Loucy (cell line): ENCODE measurements at regions not wholly inside any gene's neighbourhood (a gene's known extent, or its start where the extent isn't known, plus 50 kb on each side); places are given as distances from the start of the nearest gene placed in this dataset.
A peak's percentile ranks its signal among the peaks of the same experiment; 100 is the strongest.

ENCODE experiments used
- H2AFZ ChIP-seq: fragments of 200-600 bp; sonication (generic); 2 replicates; pipeline ENCODE4 v1.6.0; 2016; ENCODE audit warnings: antibody characterized with exemption, mild to moderate bottlenecking, low read length, moderate library complexity
- H3F3A ChIP-seq: fragments of 200-600 bp; 2 replicates; pipeline ENCODE4 v1.6.0; 2016; ENCODE audit warnings: antibody characterized with exemption, low read depth, mild to moderate bottlenecking
- H3K27me3 ChIP-seq: fragments of 200-600 bp; sonication (generic); 2 replicates; pipeline ENCODE4 v1.6.1; 2014; ENCODE audit warnings: low read length, mild to moderate bottlenecking; ENCODE audit not compliant: insufficient read depth, poor library complexity, severe bottlenecking
- H3K36me3 ChIP-seq: fragments of 200-600 bp; sonication (generic); 2 replicates; pipeline ENCODE4 v1.6.1; 2016; ENCODE audit warnings: low read length; ENCODE audit not compliant: insufficient read depth
- H3K4me1 ChIP-seq: fragments of 200-600 bp; sonication (generic); 2 replicates; pipeline ENCODE4 v1.5.1; 2014; ENCODE audit warnings: low read length, mild to moderate bottlenecking; ENCODE audit not compliant: insufficient read depth, poor library complexity, severe bottlenecking
- H3K4me2 ChIP-seq: fragments of 200-600 bp; sonication (generic); 2 replicates; pipeline ENCODE4 v1.6.0; 2014; ENCODE audit warnings: antibody characterized with exemption, low read length, low read depth, mild to moderate bottlenecking; ENCODE audit not compliant: poor library complexity, severe bottlenecking
- H3K4me3 ChIP-seq: fragments of 200-600 bp; sonication (generic); 2 replicates; pipeline ENCODE4 v1.5.1; 2014; ENCODE audit warnings: low read length, mild to moderate bottlenecking, mixed read lengths; ENCODE audit not compliant: poor library complexity, severe bottlenecking
- H3K79me2 ChIP-seq: fragments of 200-600 bp; sonication (generic); 2 replicates; pipeline ENCODE4 v1.6.1; 2014; ENCODE audit warnings: low read length; ENCODE audit not compliant: insufficient read depth
- H3K9ac ChIP-seq: fragments of 200-600 bp; sonication (generic); 2 replicates; pipeline ENCODE4 v1.6.0; 2014; ENCODE audit warnings: mild to moderate bottlenecking, low read depth, low read length, moderate library complexity; ENCODE audit not compliant: poor library complexity, severe bottlenecking
- H3K9me2 ChIP-seq: fragments of 200-600 bp; sonication (generic); replicated peaks from 2 replicates; pipeline ENCODE4 v1.6.1; 2016; ENCODE audit warnings: low read depth, low read length, mixed read lengths
- H3K9me3 ChIP-seq: fragments of 200-600 bp; sonication (generic); 2 replicates; pipeline ENCODE4 v1.6.1; 2014; ENCODE audit warnings: mild to moderate bottlenecking, antibody characterized with exemption, low read length, low read depth; ENCODE audit not compliant: insufficient read depth
- H4K20me1 ChIP-seq: fragments of 200-600 bp; sonication (generic); 2 replicates; pipeline ENCODE4 v1.6.0; 2014; ENCODE audit warnings: antibody characterized with exemption, low read length, mild to moderate bottlenecking; ENCODE audit not compliant: insufficient read depth, poor library complexity, severe bottlenecking
- EZH2phosphoT487 ChIP-seq: fragments of 200-600 bp; IDR thresholded peaks from 2 replicates; pipeline ENCODE4 v1.6.1; 2018; ENCODE audit warnings: antibody characterized with exemption, mild to moderate bottlenecking, moderate library complexity, borderline replicate concordance
- TF ChIP-seq, protein P1 (sequence below): fragments of 200-600 bp; sonication (generic); conservative IDR thresholded peaks from 2 replicates; pipeline ENCODE4 v1.5.1; 2014; ENCODE audit warnings: mild to moderate bottlenecking, antibody characterized with exemption, low read length

DNA sequence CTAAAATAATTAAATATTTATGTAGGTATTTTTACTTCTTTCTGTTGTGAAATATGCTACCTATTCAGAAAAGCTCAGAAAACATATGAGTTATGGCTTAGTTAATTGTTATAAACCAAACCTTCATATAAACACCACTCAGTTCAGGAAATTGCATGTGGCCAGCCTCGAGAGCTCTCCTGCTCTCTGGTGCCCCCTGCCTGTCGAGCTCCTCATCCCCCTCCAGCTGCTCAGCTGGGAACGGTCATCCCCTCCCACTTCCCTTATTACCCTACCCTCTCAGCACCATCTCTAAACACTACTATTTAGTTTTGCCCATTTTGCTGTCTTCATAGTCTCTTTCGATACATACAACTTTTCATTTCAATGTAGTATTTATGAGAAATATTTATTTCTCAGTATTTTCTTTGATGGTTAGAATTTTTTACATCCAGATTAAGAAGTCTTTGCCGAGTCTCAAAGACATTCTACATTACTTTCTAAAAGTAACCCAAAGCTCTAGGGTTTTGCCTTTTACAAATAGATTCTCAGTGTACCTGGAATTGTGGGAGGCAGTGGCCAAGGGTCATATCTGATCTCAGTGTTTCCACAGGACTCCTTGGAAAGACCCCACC is 51.2 kb upstream of the SEMA4D start:
- Histone ChIP-seq H3K79me2 (peaks cover 11% of the 10 kb centered on the region; the same call in 1 of the 2 replicates), H3K9me3 (peaks cover 11% of the 10 kb centered on the region), H3K27me3 (no peaks in the 10 kb centered on the region), H3K36me3 (no peaks in the 10 kb centered on the region), H2AFZ (no peak overlapping the region), H3K4me2 (peak overlapping the region; percentile 48), H3F3A (no peaks in the 10 kb centered on the region), H3K9ac (peak overlapping the region; percentile 33), H4K20me1 (no peaks in the 10 kb centered on the region), H3K4me1 (peaks cover 27% of the 10 kb centered on the region), H3K9me2 (no peaks in the 10 kb centered on the region), H3K4me3 (no peak overlapping the region)
- TF ChIP-seq, protein P1, sequence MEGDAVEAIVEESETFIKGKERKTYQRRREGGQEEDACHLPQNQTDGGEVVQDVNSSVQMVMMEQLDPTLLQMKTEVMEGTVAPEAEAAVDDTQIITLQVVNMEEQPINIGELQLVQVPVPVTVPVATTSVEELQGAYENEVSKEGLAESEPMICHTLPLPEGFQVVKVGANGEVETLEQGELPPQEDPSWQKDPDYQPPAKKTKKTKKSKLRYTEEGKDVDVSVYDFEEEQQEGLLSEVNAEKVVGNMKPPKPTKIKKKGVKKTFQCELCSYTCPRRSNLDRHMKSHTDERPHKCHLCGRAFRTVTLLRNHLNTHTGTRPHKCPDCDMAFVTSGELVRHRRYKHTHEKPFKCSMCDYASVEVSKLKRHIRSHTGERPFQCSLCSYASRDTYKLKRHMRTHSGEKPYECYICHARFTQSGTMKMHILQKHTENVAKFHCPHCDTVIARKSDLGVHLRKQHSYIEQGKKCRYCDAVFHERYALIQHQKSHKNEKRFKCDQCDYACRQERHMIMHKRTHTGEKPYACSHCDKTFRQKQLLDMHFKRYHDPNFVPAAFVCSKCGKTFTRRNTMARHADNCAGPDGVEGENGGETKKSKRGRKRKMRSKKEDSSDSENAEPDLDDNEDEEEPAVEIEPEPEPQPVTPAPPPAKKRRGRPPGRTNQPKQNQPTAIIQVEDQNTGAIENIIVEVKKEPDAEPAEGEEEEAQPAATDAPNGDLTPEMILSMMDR = peak; percentile 93
- TF ChIP-seq EZH2phosphoT487 = no peak

GRCh38 chr9:89548071-89548638 is 50.2 kb upstream of the SEMA4D start:
- no peak for TF ChIP-seq EZH2phosphoT487
- TF ChIP-seq, protein P1 = no peak
- H3K4me2 ChIP-seq = peak overlapping the region; percentile 48
- H4K20me1 ChIP-seq = no peaks in the 10 kb centered on the region
- H3K4me1 ChIP-seq = peaks cover 27% of the 10 kb centered on the region
- H2AFZ ChIP-seq = no peak overlapping the region
- peak overlapping the region; percentile 33 for H3K9ac ChIP-seq
- no peak overlapping the region for H3K4me3 ChIP-seq
- peaks cover 11% of the 10 kb centered on the region; the same call in 1 of the 2 replicates for H3K79me2 ChIP-seq
- no peaks in the 10 kb centered on the region for H3F3A ChIP-seq
- no peaks in the 10 kb centered on the region for H3K27me3 ChIP-seq
- H3K9me2 ChIP-seq = no peaks in the 10 kb centered on the region
- no peaks in the 10 kb centered on the region for H3K36me3 ChIP-seq
- peaks cover 11% of the 10 kb centered on the region for H3K9me3 ChIP-seq
